ENCODE measurements at regions not wholly inside any gene's neighbourhood (a gene's known extent, or its start where the extent isn't known, plus 50 kb on each side); places are given as distances from the start of the nearest gene placed in this dataset.
"Not testable (repeated sequence)": the region's sequence is repeated elsewhere in the genome, so short reads cannot be mapped to it uniquely, and the experiment has no call there.

DNA sequence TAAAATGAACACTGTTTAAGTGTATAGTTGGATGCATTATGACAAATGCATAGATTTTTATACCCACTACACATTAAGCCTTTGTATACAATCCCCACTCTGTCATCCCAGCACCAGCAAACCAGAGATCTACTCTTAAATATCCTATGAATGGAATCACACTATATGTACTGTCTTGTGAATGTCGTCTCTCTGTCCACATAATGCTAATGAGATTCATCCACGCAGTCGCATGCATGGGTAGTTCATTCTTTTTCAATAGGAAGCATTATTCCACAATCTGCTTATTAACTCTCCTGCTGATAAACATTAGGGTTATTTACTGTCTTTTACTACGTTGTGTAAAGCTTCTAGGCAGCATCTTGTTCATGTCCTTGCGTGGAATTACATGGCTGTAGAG, 892.3 kb downstream of the LTN1 start:
- DNase-seq: no peak

DNA sequence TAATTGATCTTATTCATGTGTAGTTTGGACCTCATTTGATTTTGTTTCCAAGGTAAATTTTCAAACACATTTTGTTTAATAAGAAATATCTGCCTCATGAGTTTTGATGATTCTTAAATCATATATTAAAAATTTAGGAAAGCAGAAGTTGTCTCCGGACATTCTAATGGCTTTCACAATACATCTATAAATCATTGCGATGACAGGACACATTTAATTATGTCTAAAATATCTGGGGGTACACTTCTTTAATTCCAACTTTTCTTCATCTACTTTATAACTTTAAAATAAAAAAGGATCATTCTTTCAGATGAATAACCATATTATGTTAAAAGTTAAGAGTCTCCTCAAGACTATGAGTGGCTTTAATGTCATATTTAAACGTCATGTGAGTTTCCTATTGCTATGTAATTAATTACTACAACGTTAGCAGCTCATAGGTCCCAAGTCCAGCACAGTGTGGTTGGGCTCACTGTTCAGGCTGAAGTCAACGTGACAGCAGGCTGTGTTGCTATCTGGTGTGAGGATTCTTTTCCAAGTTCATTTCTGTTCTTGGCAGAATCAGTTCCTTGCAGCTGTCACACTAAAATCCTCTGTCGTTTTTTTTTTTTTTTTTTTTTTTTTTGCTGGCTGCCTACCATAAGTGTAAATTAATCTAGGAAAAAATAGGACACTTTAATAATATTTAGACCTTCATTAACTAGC, 893.5 kb downstream of the LTN1 start:
- no peak for DNase-seq

DNA sequence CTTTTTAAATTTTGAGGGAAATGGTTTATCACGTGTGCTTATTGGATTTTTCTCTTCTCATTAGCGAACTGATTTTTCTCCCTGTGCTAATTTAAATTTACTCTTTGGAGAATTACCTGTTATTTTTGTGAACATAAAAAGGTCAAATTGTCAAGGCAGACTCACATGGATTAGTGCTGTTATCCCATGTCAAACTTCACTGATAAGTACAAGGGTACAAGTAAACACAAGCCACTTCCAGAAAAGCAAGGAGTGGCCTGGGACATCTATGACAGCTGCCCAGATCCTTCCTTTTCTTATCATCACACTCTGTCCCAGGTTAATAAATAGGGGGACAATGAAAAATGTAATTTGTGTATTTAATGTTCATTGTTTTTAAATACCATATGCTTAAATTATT, 901.2 kb downstream of the LTN1 start:
- DNase-seq: no peak

DNA sequence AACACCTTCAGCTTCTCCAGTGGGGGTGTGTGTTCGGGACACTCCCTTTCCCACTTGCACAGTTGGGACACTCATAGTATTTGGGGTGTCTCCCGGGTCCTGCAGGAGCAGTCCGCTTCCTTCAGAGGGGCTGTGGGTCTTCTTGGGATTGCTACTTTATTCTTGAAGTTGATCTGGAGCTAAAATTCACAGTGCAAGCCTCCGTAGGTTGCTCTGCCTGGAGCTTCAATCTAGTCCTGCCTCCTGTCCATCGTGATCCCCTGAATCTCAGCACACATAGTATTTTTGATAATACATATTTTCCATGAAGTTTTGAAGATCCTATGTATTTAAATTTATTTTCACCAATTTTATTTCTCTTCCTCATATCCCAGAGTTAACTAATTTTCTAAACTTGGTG, 902.1 kb downstream of the LTN1 start:
- DNase-seq: no peak

DNA sequence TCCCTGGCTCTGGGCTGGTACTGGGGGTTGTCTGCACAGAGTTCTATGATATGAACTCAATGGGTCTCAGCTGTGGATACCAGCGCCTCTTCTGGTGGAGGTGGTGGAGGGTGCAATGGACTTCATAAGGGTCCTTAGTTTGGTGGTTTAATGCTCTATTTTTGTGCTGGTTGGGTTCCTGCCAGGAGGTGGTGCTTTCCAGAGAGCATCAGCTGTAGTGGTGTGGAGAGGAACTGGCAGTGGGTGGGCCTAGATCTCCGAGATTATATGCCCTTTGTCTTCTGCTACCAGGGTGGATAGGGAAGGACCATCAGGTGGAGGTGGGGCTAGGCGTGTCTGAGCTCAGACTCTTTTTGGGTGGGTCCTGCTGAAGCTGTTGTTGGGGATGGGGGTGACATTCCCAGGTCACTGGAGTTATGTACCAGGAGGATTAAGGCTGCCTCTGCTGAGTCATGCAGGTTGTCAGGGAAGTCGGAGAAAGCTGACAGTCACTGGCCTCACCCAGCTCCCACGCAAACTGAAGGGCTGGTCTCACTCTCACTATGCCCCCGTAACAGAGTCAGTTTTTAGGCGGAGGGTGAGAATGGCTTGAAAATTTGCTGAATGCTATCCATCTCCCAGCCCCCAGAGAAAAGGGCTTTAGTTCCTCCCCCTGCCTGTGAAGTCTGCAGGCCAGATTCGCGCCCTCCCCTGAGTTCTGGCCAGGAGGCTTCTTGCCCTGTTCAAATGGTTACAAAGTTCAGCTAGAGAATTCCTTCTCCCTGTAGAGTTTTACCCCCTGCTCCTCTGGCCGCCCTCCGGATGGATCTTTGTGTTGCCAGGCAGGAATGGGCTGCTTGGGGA, 902.9 kb downstream of the LTN1 start:
- DNase-seq: no peak

DNA sequence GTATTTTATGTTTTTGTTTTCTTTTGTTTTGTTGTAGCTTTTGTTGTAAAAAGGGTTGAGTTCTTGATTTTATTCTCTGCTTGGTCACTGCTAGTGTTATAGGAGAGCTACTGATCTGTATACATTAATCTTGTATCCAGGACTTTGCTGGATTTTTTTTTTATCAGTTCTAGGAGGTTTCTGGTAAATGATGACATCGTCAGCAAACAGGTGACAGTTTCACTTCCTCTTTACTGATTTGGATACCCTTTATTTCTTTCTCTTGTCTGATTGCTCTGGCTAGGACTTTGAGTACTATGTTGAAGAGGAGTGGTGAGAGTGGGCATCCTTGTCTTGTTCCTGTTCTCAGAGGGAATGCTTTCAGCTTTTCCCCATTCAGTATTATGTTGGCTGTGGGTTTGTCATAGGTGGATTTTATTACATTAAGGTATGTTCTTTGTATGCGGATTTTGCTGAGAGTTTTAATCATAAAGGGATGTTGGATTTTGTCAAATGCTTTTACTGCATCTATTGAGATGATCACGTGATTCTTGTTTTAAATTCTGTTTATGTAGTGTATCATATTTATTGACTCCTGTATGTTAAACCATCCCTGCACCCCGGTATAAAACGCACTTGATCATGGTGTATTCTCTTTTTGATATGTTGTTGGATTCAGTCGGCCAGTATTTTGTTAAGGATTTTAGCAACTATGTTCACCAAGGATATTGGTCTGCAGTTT, 905.7 kb downstream of the LTN1 start:
- no peak for DNase-seq

DNA sequence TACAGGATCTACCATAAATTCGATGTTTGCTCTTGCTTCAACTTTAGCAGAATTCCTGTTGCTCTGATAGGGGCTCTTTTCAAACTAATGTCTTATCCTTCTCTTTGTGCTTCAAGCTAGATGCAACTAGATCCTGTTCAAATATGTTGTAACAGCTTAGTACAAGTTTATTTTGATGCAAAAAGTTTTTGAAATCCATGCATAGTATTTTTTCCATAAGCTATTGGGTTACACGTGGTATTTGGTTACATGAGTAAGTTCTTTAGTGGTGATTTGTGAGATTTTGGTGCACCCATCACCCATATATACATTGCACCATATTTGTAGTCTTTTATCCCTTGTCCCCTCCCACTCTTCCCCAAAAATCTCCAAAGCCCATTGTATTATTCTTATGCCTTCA, 907.7 kb downstream of the LTN1 start:
- no peak for DNase-seq

DNA sequence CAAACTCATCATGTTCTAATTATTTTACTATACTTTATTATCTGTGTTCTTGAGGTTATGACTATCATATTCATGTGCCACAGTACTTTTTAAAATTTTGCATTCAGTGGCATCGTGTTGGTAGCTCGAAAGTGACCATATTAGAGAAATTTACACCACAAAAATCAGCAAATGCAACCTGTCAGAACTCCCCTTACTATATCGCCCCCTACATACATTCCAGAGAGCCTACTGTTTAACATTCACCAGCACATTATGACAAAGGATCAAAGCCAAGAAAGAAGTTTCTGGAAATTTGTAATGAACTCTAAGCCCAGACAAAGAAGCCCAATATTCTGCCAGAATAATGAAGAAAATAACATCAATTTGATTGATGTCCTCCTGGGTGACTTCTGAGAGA, 909.3 kb downstream of the LTN1 start:
- DNase-seq: no peak

DNA sequence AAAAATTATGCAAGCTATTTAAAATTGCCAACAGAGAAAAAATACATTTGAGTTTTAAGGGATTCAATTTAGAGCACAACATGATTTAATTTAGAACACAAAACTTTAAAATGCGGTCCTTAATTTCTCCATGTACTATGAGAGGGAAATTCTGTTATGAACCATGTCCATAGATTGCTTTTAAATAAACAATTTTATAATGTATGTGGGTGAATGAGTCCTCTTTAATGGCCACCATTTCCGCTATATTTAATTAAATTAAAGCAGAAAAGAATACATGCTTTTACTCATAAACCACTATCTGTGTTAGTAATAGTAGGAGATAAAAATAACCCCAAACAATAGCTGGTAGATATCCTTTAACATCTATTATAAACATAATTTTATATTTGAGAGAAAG, 914.6 kb downstream of the LTN1 start:
- no peak for DNase-seq

DNA sequence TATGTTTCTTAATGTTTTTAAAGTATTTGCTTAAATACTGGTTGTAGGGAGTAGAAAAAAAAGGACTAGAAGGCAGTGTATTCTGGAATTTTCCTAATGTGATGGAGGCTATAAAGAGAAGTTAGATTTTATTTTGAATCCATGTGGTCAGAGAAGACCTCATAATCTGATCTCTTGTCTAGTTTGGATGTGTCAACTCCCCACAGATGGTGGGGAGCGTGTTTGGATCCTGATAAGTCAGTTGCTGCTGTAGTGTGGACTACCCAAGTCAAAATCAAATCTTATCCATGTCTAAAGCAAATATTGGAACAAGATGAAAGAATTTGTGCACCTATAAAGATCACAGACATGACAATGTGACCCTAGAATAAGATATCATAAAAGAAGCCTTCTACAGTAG, 918.0 kb downstream of the LTN1 start:
- no peak for DNase-seq

DNA sequence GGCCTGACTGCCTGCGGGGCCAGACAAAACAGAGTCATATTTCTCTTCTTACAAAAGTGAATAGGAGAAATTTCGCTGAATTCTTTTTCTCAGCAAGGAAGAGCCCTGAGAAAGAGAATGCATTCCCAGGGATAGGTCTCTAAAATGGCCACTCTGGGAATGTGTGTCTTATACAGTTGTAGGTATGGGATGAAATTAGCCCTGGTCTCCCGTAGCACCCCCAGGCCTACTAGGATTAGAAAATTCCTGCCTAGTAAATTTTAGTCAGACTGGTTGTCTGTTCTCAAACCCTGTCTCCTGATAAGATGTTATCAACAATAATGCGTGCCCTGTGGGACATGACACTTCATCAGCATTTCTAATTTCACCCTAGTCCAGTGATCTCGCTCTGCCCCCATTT, 920.1 kb downstream of the LTN1 start:
- DNase-seq: no peak

DNA sequence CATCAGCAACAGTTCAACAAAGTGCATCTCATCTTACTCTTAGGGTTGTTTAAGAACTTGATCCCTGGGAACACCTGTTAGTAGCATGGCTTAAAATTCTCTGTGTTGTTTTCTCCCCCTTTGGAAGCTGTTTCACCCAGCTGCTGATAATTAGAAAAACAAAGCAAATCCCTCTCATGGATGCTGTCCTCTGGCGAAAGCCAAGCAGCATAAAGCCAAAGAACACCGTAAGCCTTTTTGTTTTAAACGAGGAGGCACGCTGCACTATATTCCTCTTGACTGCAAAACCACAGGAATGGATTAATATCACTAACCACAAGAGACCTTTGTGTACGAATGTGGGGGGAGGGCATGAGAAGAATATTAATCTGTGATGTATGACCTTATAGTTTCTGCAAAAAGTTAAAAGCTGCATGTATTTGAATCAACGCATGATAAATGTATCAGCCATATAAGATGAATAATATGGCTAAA, 923.2 kb downstream of the LTN1 start:
- no peak for DNase-seq

DNA sequence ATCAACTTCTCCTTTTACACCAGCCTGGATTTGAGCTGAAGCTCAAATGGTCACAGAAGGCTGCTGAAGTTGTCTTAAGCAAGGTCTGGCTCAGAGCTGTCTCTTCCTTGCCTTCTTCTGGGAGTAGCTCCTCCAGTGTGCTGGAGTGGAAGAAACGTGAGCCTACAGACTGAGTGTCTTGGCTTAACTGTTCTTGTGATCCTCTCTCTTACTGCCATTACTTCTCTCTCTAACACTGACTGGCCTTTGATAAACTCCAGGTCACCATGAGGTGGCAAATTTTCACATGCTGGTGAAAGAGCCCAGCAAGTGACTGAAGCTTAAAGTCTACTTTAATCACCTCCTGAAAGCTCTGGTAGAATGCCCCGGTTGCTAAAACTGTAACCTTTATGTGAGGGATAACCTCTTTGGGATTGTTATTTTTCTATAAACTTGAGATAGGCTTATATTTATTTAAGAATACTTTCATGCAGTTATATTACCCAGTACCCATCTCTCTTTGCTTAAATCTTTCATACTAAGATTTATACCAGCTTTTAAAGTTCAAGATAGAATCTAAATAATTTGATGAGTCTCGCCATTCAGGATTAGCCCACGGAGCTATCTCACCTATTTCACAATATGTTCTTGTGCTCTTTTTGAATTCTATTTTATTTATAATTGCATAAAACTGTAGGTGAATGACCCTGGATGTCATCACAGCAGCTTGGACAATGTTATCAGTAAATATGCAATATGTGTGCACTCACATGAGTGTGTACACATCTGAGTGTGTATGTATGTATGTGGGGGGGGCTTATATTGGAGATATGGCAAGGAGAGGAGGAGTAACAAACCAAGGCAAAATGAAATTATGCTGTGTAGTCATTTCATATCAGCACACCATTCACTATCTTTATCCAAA, 924.0 kb downstream of the LTN1 start:
- DNase-seq: no peak

DNA sequence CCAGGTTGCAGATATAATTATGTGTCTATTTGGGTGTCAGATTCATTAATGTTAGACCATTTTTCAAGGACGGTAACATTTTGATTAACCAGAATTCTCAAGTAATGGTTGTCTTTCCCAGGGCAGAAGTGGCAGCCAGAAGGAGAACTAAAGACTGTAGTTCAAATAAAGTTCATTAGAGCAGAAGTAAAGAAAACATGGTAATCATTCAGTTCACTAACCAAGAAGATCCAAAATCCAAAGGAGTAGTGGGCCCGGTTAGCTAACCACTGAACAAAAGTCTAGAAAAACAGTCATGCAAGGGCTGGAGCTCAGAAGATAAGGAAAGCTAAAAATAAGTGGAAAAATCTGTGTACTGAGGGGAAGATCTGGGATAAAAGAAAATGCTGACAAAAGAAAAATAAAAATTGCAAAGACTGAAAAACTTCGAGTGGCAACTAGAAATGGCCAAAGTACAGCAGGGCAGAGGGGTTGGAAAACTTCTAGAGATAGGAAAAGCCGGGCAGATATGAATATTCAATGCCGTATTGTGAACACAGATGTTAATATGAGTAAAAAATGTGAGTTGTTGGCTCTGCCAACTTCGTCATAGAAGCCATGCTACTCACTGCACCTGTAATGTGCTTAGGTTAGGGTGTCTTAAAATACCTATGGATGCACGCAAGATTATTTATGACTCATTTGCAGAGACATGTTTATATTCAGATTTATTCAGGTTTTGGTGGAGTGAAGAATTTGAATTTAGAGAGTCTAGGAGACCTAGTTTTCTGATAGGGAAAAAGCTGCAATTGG, 925.9 kb downstream of the LTN1 start:
- no peak for DNase-seq

DNA sequence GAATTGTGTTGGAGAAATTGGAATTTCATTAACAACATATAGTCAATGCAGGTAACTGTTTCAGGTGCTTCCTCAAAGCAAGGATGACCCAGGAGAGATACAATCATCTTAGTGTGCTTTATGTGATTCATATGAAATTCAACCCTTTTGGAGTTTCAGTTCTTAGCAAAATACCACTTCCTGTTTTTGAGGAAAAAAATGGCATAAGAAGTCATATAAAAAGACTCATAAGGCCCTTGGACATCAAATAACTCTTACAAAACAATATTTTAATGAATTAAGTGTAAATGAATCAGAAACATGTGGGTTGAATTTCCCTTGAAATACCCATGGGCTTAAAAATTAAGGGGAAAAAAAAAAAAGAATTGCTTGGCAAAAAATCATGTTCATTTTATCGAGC, 926.6 kb downstream of the LTN1 start:
- no peak for DNase-seq

DNA sequence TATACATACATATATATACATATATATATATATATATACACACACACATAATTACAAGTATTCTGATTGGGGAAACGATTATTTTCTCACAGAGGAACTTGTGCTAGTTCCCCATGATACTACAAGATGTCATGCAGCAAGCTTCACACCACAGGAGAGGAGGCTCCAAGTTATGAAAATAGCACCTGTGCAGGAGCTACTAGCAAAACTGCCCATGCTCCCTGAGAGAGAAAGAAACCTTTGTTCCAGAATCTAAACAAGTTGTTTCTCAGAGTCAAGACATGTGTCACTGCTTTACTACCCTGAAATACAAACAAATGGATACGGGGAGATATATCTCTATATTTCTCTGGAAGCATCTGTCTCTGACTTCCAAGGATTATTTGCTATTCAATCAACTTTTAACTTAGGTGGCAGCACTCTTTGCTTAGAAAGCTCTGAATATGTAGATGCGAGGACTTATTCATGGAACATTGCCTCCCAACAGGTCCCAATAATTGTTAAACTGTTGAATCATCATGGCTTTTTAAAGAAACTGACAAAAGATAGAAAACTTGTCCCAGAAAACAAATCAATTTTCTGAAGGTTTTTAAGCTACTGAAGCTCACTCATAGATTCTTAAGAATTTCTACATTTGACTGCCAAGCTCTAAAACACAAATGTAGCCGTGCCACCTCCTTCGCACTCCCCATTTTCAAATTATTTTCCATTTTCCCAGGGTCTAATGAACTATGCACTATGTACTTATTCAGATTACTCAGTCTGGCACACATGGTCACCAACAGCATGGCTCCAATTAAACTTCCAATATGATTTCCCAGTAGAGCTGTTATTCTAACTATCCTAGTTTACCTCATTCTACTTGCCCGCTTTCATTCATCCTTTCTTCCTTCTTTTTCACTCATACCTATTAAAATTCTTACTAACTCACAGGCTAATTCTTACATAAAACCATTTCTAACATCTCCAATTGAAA, 929.1 kb downstream of the LTN1 start:
- no peak for DNase-seq

DNA sequence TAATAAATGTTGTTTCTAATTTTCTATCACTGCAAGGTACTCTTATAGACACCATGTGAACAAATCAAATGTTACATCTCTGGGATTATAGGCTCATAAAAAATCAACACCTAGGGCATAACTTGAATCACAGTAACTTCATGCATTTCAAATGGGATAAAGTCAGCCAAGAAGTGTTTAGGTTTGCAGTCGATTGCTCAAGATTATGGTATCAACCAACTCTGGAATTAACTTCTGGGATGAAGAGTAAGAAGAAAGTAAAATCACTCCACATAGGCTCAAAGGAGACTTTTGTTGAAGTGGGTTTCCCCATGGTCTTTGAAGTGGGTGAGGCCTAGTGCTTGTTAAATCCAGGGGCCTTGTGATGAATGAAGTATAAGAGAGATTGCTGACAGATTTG, 939.7 kb downstream of the LTN1 start:
- not testable (repeated sequence) for DNase-seq

DNA sequence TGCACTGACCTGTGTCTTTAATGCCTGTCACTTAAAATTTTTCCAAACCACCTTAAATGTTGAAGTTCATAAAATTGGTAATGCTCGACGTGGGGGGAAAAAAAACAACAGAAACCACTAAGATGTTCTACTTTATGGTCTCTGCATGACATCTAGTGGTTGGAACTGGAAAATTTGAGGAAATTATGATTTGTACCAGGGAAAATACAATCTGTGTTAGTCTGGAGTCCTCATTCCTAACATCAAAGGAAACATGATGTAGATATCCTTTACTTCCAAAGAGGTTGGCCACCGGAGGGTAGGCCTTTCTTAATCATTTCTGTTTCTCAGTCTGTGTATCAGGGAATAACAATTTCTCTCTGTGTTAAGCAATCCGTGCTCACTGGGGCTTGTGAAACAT, 941.0 kb downstream of the LTN1 start:
- DNase-seq: not testable (repeated sequence)

DNA sequence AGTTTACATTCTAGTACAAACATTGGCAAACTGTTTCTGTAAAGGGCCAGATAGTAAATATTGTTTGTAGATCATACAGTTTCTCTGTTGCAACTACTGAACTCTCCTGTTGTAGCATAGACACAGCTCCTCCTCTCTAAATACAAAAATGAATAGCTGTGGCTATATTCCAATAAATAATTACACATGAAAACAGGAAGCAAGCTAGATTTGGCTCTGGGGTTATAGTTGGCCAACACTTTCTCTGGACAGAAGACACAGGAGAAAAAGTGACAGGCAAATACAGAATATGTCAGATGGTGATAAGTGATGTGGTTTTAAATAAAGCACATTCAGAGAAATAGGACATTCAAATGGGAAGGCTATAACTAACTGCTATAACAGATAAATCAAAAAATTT, 957.0 kb downstream of the LTN1 start:
- not testable (repeated sequence) for DNase-seq

DNA sequence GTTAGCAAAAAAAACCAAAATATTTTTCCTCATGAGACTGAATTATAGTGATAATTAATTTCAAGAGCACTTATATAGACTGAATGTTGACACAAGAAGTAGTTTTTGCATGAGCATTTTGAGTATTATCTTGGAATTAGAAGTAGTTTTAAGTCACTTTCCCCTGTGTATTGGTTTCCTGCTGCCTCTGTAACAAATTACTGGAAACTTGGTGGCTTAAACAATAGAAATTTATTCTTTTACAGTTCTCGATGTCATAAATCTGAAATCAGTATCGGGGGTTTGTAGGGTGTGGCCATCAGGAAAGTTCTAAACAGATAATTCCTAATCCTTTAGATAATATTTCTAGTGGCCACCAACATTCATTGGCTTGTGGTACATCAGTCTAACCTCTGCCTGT, 957.8 kb downstream of the LTN1 start:
- not testable (repeated sequence) for DNase-seq

DNA sequence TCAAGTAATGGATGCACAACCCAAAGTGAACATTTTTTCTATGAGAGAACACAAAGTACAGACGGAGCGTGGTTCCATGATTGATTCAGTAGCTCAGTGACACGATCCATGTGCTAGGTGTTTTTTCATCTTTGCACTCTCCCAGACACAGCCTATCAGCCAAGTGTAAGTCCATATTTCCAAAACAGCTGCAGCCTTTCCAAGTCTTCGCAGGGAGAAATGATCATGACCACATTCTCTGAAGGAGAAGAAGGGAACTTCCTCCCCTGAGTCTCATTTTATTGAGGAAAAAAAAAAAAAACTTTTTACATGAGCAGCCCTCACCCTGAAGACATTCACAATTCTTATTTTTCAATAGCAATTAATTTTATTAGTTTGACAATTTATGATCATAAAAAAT, 958.3 kb downstream of the LTN1 start:
- not testable (repeated sequence) for DNase-seq

Data from CD4-positive, alpha-beta T cell treated with Interleukin-12 subunit alpha and Interleukin-12 subunit beta, for 1 hour (primary cell).